ENCODE measurements at regions not wholly inside any gene's neighbourhood (a gene's known extent, or its start where the extent isn't known, plus 50 kb on each side); places are given as distances from the start of the nearest gene placed in this dataset.
"Not testable (repeated sequence)": the region's sequence is repeated elsewhere in the genome, so short reads cannot be mapped to it uniquely, and the experiment has no call there.

DNA sequence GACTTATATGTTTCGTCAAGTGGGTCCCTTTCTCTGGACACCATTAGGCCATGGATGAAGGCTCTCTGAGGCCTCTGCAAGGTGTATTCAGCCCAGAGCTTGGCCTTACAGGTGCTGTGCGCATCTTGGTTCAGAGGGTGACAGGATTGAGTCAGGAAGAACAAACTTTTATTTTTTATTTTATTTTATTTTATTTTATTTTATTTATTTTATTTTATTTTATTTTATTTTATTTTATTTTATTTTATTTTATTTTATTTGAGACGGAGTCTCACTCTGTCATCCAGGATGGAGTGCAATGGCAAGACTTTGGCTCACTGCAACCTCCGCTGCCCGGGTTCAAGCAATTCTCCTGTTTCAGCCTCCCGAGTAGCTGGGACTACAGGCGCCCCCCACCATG is 370.4 kb upstream of the CLNK start:
- TF ChIP-seq, protein P1, sequence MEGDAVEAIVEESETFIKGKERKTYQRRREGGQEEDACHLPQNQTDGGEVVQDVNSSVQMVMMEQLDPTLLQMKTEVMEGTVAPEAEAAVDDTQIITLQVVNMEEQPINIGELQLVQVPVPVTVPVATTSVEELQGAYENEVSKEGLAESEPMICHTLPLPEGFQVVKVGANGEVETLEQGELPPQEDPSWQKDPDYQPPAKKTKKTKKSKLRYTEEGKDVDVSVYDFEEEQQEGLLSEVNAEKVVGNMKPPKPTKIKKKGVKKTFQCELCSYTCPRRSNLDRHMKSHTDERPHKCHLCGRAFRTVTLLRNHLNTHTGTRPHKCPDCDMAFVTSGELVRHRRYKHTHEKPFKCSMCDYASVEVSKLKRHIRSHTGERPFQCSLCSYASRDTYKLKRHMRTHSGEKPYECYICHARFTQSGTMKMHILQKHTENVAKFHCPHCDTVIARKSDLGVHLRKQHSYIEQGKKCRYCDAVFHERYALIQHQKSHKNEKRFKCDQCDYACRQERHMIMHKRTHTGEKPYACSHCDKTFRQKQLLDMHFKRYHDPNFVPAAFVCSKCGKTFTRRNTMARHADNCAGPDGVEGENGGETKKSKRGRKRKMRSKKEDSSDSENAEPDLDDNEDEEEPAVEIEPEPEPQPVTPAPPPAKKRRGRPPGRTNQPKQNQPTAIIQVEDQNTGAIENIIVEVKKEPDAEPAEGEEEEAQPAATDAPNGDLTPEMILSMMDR (conservative IDR thresholded peaks at IDR 0.05): not testable (repeated sequence)
- not testable (repeated sequence) for TF ChIP-seq ZFX (IDR thresholded peaks at IDR 0.05)
